Upper lobe of right lung (tissue), 1 donor: ENCODE measurements at regions not wholly inside any gene's neighbourhood (a gene's known extent, or its start where the extent isn't known, plus 50 kb on each side); places are given as distances from the start of the nearest gene placed in this dataset.

Source experiments
- ATAC-seq: fragments of 200-7000 bp; cut with Tn5 transposase; one replicate; pipeline ENCODE4 v1.9.1; 2020; ENCODE audit warnings: mild to moderate bottlenecking, moderate library complexity
- DNase-seq: peaks from one replicate; pipeline ENCODE4 v3.0.0-alpha.2; 2020
- H3K27ac ChIP-seq: fragments of 200-600 bp; one replicate; pipeline ENCODE4 v1.8.0; 2022
- H3K27me3 ChIP-seq: fragments of 200-600 bp; one replicate; pipeline ENCODE4 v1.8.0; 2022; ENCODE audit warnings: mild to moderate bottlenecking
- H3K36me3 ChIP-seq: fragments of 200-600 bp; one replicate; pipeline ENCODE4 v1.8.0; 2022
- H3K4me1 ChIP-seq: fragments of 200-600 bp; one replicate; pipeline ENCODE4 v1.8.0; 2022
- H3K4me3 ChIP-seq: fragments of 200-600 bp; one replicate; pipeline ENCODE4 v1.8.0; 2022; ENCODE audit warnings: mild to moderate bottlenecking
- H3K9me3 ChIP-seq: fragments of 200-600 bp; one replicate; pipeline ENCODE4 v1.8.0; 2022
- intact Hi-C: fragments of 100-400 bp; cut with DNase I; formaldehyde crosslinking; loops from one replicate; pipeline ENCODE4 v1.11.0; 2022
- TF ChIP-seq, protein P1 (sequence below): fragments of 200-600 bp; IDR thresholded peaks from one replicate; pipeline ENCODE4 v1.8.0; 2022; ENCODE audit warnings: antibody characterized with exemption
- donor health status: DM: no; HTN: yes; CAD: no; lungs with severe emphysema.

DNA sequence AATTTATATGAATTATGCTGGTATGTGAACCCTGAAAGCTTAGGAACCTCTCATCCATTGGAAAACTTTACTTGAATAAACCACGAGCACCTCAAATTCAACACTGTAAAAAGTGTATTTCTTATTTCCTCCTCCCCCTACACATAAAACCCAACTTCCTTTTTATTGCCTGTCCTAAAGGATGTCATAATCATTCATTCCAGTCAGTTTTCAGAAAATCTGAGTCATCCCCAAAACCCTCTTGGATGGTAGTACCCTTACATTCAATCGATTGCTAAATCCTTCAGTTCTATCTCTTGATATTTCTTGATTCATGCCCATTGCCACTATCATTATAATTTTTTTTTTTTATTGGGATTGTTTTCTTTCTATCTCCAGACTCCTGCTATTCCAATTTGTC, 91.1 kb upstream of the ATP8A1 start:
- H3K27ac ChIP-seq: no peak overlapping the region
- no peaks in the 10 kb centered on the region for H3K9me3 ChIP-seq
- intact Hi-C loops: no loop called here
- no peaks in the 10 kb centered on the region for H3K27me3 ChIP-seq
- no peak for ATAC-seq
- no peaks in the 10 kb centered on the region for H3K36me3 ChIP-seq
- TF ChIP-seq, protein P1, sequence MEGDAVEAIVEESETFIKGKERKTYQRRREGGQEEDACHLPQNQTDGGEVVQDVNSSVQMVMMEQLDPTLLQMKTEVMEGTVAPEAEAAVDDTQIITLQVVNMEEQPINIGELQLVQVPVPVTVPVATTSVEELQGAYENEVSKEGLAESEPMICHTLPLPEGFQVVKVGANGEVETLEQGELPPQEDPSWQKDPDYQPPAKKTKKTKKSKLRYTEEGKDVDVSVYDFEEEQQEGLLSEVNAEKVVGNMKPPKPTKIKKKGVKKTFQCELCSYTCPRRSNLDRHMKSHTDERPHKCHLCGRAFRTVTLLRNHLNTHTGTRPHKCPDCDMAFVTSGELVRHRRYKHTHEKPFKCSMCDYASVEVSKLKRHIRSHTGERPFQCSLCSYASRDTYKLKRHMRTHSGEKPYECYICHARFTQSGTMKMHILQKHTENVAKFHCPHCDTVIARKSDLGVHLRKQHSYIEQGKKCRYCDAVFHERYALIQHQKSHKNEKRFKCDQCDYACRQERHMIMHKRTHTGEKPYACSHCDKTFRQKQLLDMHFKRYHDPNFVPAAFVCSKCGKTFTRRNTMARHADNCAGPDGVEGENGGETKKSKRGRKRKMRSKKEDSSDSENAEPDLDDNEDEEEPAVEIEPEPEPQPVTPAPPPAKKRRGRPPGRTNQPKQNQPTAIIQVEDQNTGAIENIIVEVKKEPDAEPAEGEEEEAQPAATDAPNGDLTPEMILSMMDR: no peak
- H3K4me1 ChIP-seq: no peaks in the 10 kb centered on the region
- DNase-seq: no peak
- no peak overlapping the region for H3K4me3 ChIP-seq

DNA sequence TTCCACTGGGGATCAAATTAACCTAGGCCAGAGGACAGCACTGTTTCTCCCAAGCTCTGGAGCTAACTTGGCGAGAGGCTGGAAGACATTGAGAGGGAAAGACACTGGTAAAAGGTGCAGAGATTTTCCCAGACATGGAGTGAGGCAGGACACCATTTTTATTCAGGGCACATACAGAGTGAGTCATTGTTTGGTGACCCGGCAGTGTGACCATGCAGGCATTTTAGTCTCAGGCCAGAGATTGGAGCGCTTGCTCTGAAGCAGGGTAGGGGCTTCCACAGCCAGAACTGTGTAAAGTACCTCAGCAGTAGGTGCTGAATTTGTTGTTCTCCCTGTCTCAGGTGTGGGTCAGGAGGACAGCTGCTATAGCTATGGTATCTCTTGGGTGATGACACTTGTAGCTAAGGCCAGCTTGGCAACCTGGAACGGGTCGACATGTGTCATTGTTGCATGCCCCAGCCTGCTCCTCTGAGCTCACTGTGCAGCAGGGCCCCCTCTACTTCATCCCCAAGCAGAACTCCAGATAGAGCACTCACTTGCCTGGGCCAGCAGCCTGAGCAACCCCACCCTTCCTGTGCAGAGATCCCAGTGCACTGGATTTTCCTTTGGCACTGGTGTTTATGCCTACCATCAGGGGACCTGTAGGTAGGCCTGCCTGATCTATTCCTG, 79.8 kb upstream of the ATP8A1 start:
- TF ChIP-seq, protein P1: no peak
- no peaks in the 10 kb centered on the region for H3K36me3 ChIP-seq
- intact Hi-C loops: no loop called here
- H3K4me1 ChIP-seq: no peaks in the 10 kb centered on the region
- DNase-seq (no peak), ATAC-seq (peak; percentile 23)
- H3K4me3 ChIP-seq: no peak overlapping the region
- no peaks in the 10 kb centered on the region for H3K9me3 ChIP-seq
- H3K27me3 ChIP-seq: no peaks in the 10 kb centered on the region
- H3K27ac ChIP-seq: no peak overlapping the region

DNA sequence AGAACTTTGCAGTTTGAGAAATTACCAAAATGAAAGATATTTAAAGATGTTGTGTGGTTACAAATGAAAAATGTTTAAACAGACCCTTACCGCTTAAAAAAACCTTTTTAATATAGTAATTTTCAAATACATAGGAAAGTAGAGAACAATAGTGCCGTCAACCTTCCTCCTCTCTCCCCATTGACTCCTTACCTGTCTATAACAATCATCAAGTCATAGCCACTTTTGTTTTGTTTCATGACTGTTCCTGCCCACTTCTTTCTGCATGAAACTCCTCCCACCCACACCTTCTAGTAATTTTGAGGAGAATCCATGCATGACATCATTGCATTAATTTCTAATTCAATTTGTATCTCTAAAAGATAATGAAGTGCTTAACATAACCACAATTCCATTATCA, 76.5 kb upstream of the ATP8A1 start:
- Histone ChIP-seq H3K9me3 (no peaks in the 10 kb centered on the region), H3K27ac (no peak overlapping the region), H3K27me3 (no peaks in the 10 kb centered on the region), H3K36me3 (no peaks in the 10 kb centered on the region), H3K4me3 (no peak overlapping the region), H3K4me1 (no peaks in the 10 kb centered on the region)
- intact Hi-C loops: no loop called here
- DNase-seq (no peak), ATAC-seq (no peak)
- TF ChIP-seq, protein P1: no peak

DNA sequence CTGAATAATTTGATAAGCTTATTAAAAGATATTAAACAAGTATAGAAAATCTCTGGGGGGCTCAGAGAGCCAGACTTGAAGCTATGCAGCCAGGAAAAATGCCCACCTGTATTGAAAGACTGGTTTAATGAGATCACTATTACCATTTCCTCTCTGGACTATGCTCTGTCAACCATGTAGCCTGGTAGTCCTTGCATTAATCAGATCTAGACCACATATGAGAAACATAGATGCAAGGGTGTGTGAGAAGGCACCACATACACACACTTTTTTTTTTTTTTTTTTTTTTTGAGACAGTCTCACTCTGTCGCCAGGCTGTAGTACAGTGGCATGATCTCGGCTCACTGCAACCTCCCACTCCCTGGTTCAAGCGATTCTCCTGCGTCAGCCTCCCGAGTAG, 75.9 kb upstream of the ATP8A1 start:
- intact Hi-C loops: no loop called here
- Histone ChIP-seq H3K27me3 (no peaks in the 10 kb centered on the region), H3K27ac (no peak overlapping the region), H3K9me3 (no peaks in the 10 kb centered on the region), H3K36me3 (no peaks in the 10 kb centered on the region), H3K4me1 (no peaks in the 10 kb centered on the region), H3K4me3 (no peak overlapping the region)
- DNase-seq (no peak), ATAC-seq (no peak)
- TF ChIP-seq, protein P1: no peak

DNA sequence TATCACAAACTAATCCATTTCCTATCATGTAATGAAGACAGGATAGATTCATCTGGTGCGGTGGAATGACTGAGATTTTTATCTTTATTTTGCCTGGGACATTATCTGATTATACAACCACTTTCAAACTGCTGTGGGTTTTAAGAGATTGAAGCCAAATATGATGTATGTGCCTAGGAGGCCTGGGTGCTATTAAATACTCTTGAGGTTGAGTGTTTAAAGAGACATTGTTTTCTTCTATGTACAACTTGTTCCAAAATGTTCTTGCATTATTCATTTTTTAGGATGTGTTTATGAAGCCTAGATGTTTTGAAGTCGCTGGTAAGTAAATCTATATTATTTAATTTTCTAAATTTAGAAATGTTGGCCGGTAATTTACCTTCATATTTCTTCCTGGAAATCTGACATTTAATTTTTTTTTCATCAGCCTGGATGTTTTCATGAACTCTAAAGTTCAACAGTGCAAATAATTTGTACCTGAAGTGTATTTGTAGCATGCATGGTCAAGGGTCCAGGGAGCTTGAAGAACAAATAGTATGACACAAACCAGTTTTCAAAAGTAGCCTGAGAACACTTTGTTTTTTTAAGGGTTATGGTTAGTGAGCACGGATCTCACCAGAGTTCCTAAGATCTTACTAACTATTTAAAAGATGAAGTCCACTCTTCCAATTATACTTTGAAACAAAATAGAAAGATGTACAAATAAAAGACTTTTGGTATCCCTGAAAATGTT, 72.8 kb upstream of the ATP8A1 start:
- TF ChIP-seq, protein P1: no peak
- intact Hi-C loops: no loop called here
- no peak overlapping the region for H3K4me3 ChIP-seq
- no peak overlapping the region for H3K27ac ChIP-seq
- H3K4me1 ChIP-seq: no peaks in the 10 kb centered on the region
- H3K27me3 ChIP-seq: no peaks in the 10 kb centered on the region
- H3K9me3 ChIP-seq: no peaks in the 10 kb centered on the region
- no peaks in the 10 kb centered on the region for H3K36me3 ChIP-seq
- DNase-seq: no peak
- peak; percentile 84 for ATAC-seq
